ENCODE measurements at regions not wholly inside any gene's neighbourhood (a gene's known extent, or its start where the extent isn't known, plus 50 kb on each side); places are given as distances from the start of the nearest gene placed in this dataset.
A peak's percentile ranks its signal among the peaks of the same experiment; 100 is the strongest.
"Not testable (repeated sequence)": the region's sequence is repeated elsewhere in the genome, so short reads cannot be mapped to it uniquely, and the experiment has no call there.

GRCh38 chr10:3636356-3637181 is 148.4 kb downstream of the KLF6 start:
- H3K27me3 ChIP-seq (replicated peaks; ENCODE audit: control insufficient read depth, insufficient read depth, low read length), result no peaks in the 10 kb centered on the region
- DNase-seq (ENCODE audit: low read depth), result no peak
- H3K9me3 ChIP-seq (ENCODE audit: control insufficient read depth, low read length), result no peaks in the 10 kb centered on the region
- no peak overlapping the region for H3K9ac ChIP-seq (ENCODE audit: low read length)
- H3K4me3 ChIP-seq (ENCODE audit: low read length), result no peak overlapping the region
- H3K4me1 ChIP-seq (ENCODE audit: control insufficient read depth, insufficient read depth, low read length), result no peaks in the 10 kb centered on the region
- H3K36me3 ChIP-seq (ENCODE audit: control insufficient read depth, insufficient read depth, low read length, severe bottlenecking), result no peaks in the 10 kb centered on the region

- Histone ChIP-seq H3K9me3 (ENCODE audit: control insufficient read depth, low read length) (no peaks in the 10 kb centered on the region), H3K27me3 (replicated peaks; ENCODE audit: control insufficient read depth, insufficient read depth, low read length) (no peaks in the 10 kb centered on the region), H3K9ac (ENCODE audit: low read length) (no peak overlapping the region), H3K36me3 (ENCODE audit: control insufficient read depth, insufficient read depth, low read length, severe bottlenecking) (no peaks in the 10 kb centered on the region), H3K4me1 (ENCODE audit: control insufficient read depth, insufficient read depth, low read length) (no peaks in the 10 kb centered on the region), H3K4me3 (ENCODE audit: low read length) (no peak overlapping the region)
- no peak for DNase-seq (ENCODE audit: low read depth)
Measured at GRCh38 chr10:3635697-3636096, 149.3 kb downstream of the KLF6 start.

GRCh38 chr10:3635211-3635671 is 149.8 kb downstream of the KLF6 start:
- Histone ChIP-seq H3K4me3 (ENCODE audit: low read length) (no peak overlapping the region), H3K9me3 (ENCODE audit: control insufficient read depth, low read length) (no peaks in the 10 kb centered on the region), H3K36me3 (ENCODE audit: control insufficient read depth, insufficient read depth, low read length, severe bottlenecking) (no peaks in the 10 kb centered on the region), H3K27me3 (replicated peaks; ENCODE audit: control insufficient read depth, insufficient read depth, low read length) (no peaks in the 10 kb centered on the region), H3K4me1 (ENCODE audit: control insufficient read depth, insufficient read depth, low read length) (no peaks in the 10 kb centered on the region), H3K9ac (ENCODE audit: low read length) (no peak overlapping the region)
- DNase-seq (ENCODE audit: low read depth), result no peak

GRCh38 chr10:3634646-3635045 is 150.4 kb downstream of the KLF6 start:
- H3K9ac ChIP-seq (ENCODE audit: low read length); H3K27me3 ChIP-seq (replicated peaks; ENCODE audit: control insufficient read depth, insufficient read depth, low read length); H3K4me1 ChIP-seq (ENCODE audit: control insufficient read depth, insufficient read depth, low read length); H3K4me3 ChIP-seq (ENCODE audit: low read length); H3K9me3 ChIP-seq (ENCODE audit: control insufficient read depth, low read length); H3K36me3 ChIP-seq (ENCODE audit: control insufficient read depth, insufficient read depth, low read length, severe bottlenecking); DNase-seq (ENCODE audit: low read depth): not testable (repeated sequence)

- Histone ChIP-seq H3K4me3 (ENCODE audit: low read length) (no peak overlapping the region), H3K9ac (ENCODE audit: low read length) (no peak overlapping the region), H3K36me3 (ENCODE audit: control insufficient read depth, insufficient read depth, low read length, severe bottlenecking) (no peaks in the 10 kb centered on the region), H3K4me1 (ENCODE audit: control insufficient read depth, insufficient read depth, low read length) (no peaks in the 10 kb centered on the region), H3K9me3 (ENCODE audit: control insufficient read depth, low read length) (no peaks in the 10 kb centered on the region), H3K27me3 (replicated peaks; ENCODE audit: control insufficient read depth, insufficient read depth, low read length) (no peaks in the 10 kb centered on the region)
- DNase-seq (ENCODE audit: low read depth), result no peak
Measured at GRCh38 chr10:3631701-3632330, 153.2 kb downstream of the KLF6 start.

GRCh38 chr10:3631291-3631690 is 153.7 kb downstream of the KLF6 start:
- Histone ChIP-seq H3K4me1 (ENCODE audit: control insufficient read depth, insufficient read depth, low read length) (no peaks in the 10 kb centered on the region), H3K4me3 (ENCODE audit: low read length) (no peak overlapping the region), H3K9me3 (ENCODE audit: control insufficient read depth, low read length) (no peaks in the 10 kb centered on the region), H3K9ac (ENCODE audit: low read length) (no peak overlapping the region), H3K36me3 (ENCODE audit: control insufficient read depth, insufficient read depth, low read length, severe bottlenecking) (no peaks in the 10 kb centered on the region), H3K27me3 (replicated peaks; ENCODE audit: control insufficient read depth, insufficient read depth, low read length) (no peaks in the 10 kb centered on the region)
- DNase-seq (ENCODE audit: low read depth), result no peak

- H3K36me3 ChIP-seq (ENCODE audit: control insufficient read depth, insufficient read depth, low read length, severe bottlenecking), result no peaks in the 10 kb centered on the region
- H3K27me3 ChIP-seq (replicated peaks; ENCODE audit: control insufficient read depth, insufficient read depth, low read length), result no peaks in the 10 kb centered on the region
- H3K9ac ChIP-seq (ENCODE audit: low read length), result no peak overlapping the region
- DNase-seq (ENCODE audit: low read depth), result peak; percentile 65
- H3K9me3 ChIP-seq (ENCODE audit: control insufficient read depth, low read length), result no peaks in the 10 kb centered on the region
- peaks cover 21% of the 10 kb centered on the region for H3K4me1 ChIP-seq (ENCODE audit: control insufficient read depth, insufficient read depth, low read length)
- no peak overlapping the region for H3K4me3 ChIP-seq (ENCODE audit: low read length)
Measured at GRCh38 chr10:3625959-3626751, 158.9 kb downstream of the KLF6 start.

- Histone ChIP-seq H3K4me1 (ENCODE audit: control insufficient read depth, insufficient read depth, low read length) (peaks cover 21% of the 10 kb centered on the region), H3K4me3 (ENCODE audit: low read length) (peak overlapping the region; percentile 47), H3K9me3 (ENCODE audit: control insufficient read depth, low read length) (peaks cover 8% of the 10 kb centered on the region), H3K27me3 (replicated peaks; ENCODE audit: control insufficient read depth, insufficient read depth, low read length) (no peaks in the 10 kb centered on the region), H3K9ac (ENCODE audit: low read length) (peak overlapping the region; percentile 17), H3K36me3 (ENCODE audit: control insufficient read depth, insufficient read depth, low read length, severe bottlenecking) (no peaks in the 10 kb centered on the region)
- peak; percentile 34 for DNase-seq (ENCODE audit: low read depth)
Measured at GRCh38 chr10:3624367-3624766, 160.6 kb downstream of the KLF6 start.

- Histone ChIP-seq H3K27me3 (replicated peaks; ENCODE audit: control insufficient read depth, insufficient read depth, low read length) (no peaks in the 10 kb centered on the region), H3K4me1 (ENCODE audit: control insufficient read depth, insufficient read depth, low read length) (peaks cover 21% of the 10 kb centered on the region), H3K9me3 (ENCODE audit: control insufficient read depth, low read length) (peaks cover 8% of the 10 kb centered on the region), H3K4me3 (ENCODE audit: low read length) (peak overlapping the region; percentile 47), H3K9ac (ENCODE audit: low read length) (peak overlapping the region; percentile 17), H3K36me3 (ENCODE audit: control insufficient read depth, insufficient read depth, low read length, severe bottlenecking) (no peaks in the 10 kb centered on the region)
- peak; percentile 83 for DNase-seq (ENCODE audit: low read depth)
Measured at GRCh38 chr10:3623746-3624145, 161.3 kb downstream of the KLF6 start.

GRCh38 chr10:3622845-3623621 is 162.0 kb downstream of the KLF6 start:
- Histone ChIP-seq H3K27me3 (replicated peaks; ENCODE audit: control insufficient read depth, insufficient read depth, low read length) (no peaks in the 10 kb centered on the region), H3K9ac (ENCODE audit: low read length) (peak overlapping the region; percentile 4), H3K9me3 (ENCODE audit: control insufficient read depth, low read length) (peaks cover 8% of the 10 kb centered on the region), H3K4me1 (ENCODE audit: control insufficient read depth, insufficient read depth, low read length) (peaks cover 21% of the 10 kb centered on the region), H3K36me3 (ENCODE audit: control insufficient read depth, insufficient read depth, low read length, severe bottlenecking) (no peaks in the 10 kb centered on the region), H3K4me3 (ENCODE audit: low read length) (no peak overlapping the region)
- DNase-seq (ENCODE audit: low read depth), result peak; percentile 11
